ENCODE measurements at regions not wholly inside any gene's neighbourhood (a gene's known extent, or its start where the extent isn't known, plus 50 kb on each side); places are given as distances from the start of the nearest gene placed in this dataset.
"Not testable (repeated sequence)": the region's sequence is repeated elsewhere in the genome, so short reads cannot be mapped to it uniquely, and the experiment has no call there.

GRCh38 chr10:44008270-44008916 lies 359.7 kb upstream of the ZNF32 start:
- no peak for DNase-seq

DNA sequence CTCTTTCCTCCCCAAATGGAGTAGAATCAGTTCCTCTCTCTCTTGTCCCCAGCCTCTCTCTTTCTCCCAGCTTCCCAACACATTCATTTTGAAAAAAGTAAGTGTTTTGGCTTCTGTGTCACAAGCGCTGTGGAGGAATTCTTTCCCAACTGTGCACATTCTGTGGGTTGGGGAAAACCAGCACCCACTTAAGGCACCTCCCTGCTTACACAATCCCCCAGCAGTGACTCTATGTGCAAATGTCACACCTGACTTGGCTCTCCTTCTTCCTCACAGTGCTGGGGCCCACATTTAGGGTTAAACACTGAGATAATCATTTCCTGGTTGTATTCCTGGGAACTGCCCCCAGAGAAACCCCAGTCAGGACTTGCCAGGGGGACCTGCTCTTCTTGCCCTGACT lies 358.1 kb upstream of the ZNF32 start:
- no peak for DNase-seq

GRCh38 chr10:44005788-44006099 lies 357.1 kb upstream of the ZNF32 start:
- no peak for DNase-seq

DNA sequence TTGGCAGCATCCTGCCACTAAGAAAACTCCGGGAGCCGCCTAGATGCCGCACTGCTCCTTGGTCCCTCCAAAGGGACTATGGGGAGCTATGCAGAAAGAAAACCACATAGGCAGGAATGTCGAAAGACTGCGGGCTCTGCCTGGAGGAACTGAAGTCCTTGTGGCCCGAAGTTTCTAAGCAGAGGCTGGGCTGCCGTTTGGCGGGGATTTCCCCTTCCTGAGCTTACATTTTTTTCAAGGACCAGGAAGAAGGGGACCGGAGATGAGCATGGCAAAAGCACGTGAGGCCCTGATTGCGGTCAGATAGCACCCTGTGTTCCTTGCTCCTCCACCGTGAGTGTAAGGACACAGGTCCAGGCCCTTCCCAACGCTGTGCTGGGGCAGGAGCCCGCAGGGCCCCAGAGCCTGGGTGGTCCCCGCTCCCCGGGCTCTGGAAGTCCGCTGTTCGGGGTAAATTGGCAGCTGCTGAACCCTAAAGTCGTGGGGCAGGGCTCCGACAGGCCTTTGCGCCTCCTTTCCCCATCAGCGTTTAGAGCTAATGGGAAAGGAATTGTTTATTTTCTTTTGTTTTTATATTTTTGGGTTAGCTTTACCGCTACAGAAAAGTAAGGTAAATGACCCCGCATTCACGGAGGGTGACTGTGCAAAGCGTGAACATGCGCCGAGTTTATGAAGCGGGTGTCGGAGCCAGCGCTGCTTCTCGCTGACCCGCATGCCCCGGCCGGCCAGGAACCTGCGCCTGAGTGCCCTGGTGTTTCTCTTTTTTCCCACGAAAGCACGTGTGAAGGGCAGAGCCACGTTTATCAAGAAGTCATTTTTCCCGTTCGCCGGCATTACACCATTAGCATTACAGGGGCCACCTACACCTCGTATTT lies 356.5 kb upstream of the ZNF32 start:
- no peak for DNase-seq

DNA sequence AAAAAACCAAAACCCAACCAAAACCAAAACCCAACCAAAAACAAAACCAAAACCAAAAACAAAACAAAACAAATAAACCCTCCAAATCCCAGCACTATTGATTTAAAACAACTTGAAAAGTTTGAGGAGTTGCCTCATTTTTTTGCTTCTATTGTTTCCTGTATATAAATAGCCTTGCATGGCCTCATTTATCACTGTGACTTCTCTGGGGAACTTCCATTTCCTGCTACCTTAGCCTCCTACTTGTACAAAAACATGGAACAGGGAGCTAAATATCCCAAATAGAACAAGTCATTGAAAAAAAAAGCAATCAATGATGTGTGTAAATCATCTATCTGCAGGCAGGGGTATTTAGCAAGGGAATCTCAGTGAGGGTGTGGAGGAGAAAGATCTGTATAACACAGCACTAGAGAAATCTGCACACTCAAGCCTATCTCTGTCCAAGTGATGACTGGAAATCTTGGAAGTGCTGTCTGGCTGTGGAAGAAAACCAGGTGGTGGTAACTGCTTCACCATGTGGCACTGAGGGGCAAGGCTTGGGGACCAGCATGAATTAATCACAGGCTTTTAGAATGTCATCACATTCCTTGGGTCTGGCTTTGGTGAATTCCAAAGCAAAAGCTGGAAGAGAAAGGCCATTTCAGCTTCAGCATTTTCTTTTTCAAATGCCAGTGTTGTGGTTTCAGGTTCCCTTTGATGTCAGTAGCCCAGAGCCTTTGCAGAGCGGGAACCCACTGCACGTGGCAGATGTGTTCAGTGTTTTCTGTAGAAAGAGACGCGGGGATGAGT lies 349.5 kb upstream of the ZNF32 start:
- DNase-seq = no peak

GRCh38 chr10:43997330-43997729 lies 348.6 kb upstream of the ZNF32 start:
- DNase-seq = no peak

GRCh38 chr10:43994539-43994938 lies 345.9 kb upstream of the ZNF32 start:
- DNase-seq = no peak

DNA sequence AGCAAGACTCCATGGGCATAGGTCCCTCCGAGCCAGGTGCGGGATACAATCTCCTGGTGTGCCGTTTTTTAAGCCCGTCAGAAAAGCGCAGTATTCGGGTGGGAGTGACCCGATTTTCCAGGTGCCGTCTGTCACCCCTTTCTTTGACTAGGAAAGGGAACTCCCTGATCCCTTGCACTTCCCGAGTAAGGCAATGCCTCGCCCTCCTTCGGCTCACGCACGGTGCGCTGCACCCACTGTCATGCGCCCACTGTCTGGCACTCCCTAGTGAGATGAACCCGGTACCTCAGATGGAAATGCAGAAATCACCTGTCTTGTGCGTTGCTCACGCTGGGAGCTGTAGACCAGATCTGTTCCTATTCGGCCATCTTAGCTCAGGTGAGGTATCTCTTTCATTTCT lies 344.1 kb upstream of the ZNF32 start:
- DNase-seq = not testable (repeated sequence)

DNA sequence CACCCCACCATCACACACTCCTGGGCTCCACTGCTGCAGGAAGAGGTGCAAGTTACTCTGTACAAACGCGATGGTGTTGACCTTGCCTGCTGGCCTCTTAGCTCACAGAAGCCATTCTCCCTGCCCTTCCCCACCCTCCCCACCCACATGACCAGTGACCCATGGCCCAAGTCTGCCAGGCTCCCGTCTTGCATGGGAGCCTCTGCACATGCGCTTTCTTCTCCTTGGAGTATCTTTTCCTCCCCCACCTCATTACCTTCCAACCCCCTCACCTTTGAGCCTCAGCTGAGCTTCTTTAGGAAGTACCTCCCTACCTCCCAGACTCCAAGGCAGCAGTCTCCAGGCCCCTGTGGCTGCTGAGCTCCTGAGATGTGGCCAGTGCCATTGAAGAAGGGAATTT lies 337.7 kb upstream of the ZNF32 start:
- no peak for DNase-seq

- no peak for DNase-seq
These were observed 337.3 kb upstream of the ZNF32 start for GRCh38 chr10:43985941-43986340.

DNA sequence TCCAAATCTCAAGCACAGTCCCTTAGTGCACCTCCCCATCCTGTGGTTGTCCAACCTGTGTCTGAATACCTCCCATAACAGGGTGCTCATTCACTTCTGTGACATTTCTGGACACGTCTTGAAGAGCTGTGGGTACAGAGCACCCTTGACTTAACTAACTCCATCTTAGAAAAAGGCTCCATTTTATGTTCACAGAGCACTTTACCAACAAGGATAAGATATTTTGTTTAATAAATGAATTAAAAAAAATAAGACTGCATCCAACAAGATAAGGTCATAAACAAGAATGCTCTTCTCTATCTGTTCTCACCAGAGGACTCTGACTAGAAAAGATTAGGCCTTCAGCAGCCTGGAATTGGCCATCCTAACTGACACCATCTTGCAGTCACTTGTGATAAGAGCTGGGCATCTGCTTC lies 335.2 kb upstream of the ZNF32 start:
- no peak for DNase-seq

DNA sequence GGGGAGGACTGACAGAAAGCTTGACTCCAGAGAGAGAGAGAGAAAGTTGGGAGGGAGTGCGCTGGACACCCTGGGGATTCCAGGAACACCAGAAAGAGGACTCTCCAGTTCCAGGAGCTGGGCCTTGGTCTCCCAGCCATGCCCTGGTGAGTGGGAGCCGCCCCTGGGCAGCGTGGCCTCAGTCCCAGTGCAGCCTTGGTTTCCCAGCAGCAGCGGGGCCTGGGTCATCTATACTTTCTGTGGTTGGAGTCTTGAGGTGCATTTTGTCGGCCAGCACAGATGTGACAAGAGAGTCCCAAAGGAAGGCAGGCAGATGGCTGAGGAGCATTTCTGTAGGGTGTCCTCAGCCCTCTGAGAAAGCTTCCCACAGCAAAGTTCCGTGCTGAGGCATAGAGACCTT lies 334.7 kb upstream of the ZNF32 start:
- DNase-seq = no peak

GRCh38 chr10:43982250-43982649 lies 333.6 kb upstream of the ZNF32 start:
- no peak for DNase-seq

DNA sequence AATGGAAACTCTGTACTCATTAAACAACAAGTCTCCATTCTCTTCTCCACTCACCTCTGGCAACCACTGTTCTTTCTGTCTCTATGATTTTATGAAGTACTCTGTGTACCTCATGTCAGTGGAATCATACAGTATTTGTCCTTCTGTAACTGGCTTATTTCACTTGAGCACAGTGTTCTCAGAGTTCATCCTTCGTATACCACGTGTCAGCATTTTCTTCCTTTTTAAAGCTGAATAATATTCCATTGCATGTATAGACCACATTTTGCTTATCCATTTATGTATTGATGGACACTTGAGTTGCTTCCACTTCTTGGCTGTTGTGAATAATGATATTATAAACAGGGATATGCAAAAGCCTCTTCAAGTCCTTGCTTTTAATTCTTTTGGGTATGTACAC lies 333.0 kb upstream of the ZNF32 start:
- no peak for DNase-seq

DNA sequence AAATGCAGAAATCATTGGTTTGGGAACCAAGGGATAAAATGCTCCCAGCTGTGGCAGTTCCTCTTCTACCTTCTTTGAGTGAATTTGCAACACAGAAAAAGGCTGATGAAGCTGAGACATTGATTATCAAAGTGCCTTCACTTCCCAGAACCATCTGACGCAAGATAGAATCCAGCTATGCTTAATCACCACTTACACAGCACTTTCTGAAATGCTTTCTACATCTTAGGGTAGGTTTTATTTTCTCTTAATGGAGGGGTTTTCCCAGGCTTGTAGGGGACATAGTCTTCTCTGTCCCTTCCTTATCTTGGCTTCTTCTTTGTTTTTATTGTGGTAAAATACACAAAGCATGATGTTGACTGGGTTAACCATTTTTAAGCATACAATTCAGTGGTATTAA lies 332.6 kb upstream of the ZNF32 start:
- DNase-seq = no peak

DNA sequence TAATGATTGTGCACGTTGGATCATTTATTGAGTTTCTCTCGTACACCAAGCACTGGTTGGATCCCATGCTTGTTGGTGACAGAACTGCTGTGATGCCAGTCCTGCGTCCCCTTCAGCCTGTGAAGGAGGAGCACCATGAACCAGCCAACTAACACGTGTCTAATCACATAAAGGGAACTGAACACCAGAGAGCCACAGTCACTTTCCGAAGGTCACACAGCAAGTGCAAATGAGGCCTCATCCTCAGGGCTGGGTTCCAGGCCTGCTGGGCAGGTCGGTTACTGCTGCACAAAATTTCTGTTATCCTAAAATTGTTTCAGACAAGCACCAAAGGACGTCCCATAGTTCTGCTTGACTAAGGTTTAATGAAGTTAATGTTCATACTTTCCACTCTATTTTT lies 332.0 kb upstream of the ZNF32 start:
- DNase-seq = no peak

DNA sequence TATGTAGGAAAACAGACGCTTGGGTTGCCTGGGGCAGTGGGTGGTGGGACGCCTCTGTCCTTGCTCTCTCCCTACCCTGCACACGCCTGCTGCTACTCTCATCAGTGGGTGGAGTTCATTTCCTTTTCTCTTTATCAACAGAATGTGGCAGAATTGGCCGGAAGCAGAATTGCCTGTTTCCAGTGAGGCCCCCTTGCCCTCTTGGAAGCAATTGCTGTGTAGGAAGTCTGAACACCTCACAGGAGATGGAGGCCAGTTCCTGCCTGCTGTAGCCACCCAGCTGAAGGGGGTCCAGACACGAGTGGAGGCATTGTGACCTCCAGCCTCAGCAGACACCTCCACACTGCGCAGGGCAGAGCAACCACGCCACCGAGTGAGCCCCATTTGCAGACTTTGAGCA lies 331.6 kb upstream of the ZNF32 start:
- no peak for DNase-seq

- no peak for DNase-seq
These were observed 330.9 kb upstream of the ZNF32 start for GRCh38 chr10:43979551-43979950.

DNA sequence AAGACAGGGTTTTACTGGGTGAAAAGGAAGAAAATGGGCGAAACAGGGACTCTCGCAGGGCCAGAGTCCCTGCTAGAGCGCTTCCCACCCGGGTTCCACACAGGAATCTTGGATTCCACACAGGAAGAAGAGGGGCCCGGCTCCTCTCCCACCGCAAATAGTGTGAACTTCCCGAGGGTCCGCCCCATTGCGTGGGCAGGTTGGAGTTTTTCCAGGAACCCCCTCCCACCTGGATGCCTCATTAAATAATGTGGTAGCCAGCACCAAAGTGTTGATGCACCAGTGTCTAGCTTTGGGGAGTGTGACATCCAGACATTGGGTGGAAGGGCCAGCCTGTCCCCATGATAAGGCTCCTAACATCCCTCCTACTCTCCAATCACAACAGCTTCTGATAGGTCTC lies 330.3 kb upstream of the ZNF32 start:
- DNase-seq = no peak

DNA sequence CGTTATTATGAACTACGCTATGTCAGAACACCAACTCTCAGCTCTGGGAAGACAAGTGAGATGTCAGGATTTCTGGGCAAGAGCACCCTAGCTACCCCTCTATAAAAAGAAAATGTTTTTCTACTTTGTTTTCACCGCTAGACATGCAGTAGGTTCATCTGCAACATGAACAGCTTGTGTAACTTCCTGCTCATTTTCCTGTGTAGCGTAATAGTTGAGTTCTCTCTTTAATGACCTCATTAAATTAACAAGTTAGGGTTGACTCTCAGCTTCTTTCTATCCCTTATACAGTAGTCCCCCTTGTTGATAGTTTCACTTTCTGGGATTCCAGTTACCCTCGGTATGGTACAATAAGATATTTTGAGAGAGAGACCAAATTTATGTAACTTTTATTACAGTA lies 329.4 kb upstream of the ZNF32 start:
- no peak for DNase-seq

DNA sequence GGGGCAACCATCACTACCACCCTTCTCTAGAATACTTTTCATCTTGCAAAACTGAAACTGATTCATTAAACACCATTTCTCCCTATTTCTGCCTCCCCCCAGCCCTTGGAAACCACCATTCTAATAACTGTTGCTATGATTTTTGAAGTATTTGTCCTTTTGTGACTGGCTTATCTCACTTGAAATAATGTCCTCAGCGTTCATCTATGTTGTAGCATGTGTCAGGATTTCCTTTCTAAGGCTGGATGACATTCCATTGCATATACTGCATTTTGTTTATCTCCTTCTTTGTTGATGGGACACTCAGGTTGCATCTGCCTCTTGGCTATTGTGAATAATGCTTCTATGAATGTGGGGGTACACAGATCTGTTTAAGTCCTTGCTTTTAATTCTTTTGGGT lies 327.6 kb upstream of the ZNF32 start:
- no peak for DNase-seq

DNA sequence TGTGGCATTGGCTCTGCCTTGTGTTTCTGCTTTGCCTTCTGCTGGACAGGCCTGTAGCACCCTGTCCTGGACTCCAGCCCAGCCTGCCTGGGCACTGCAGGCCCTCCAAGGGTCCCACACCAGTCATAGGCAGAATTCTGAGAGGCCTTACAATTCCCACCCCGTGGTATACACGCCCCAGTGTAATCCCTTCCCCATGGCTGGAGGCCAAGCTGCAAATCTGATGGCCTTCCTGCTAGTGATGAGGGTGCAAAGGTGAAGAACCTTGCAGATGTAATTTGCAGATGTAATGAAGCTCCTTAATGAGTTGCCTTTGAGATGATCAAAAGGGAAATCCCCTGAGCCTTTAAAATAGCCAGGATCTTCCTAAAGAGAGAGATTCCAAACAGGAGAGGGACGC lies 325.1 kb upstream of the ZNF32 start:
- no peak for DNase-seq
